ENCODE measurements at regions not wholly inside any gene's neighbourhood (a gene's known extent, or its start where the extent isn't known, plus 50 kb on each side); places are given as distances from the start of the nearest gene placed in this dataset.

GRCh38 chr6:47133230-47134000, 91.3 kb upstream of the ADGRF1 start:
- intact Hi-C loops (cut with micrococcal nuclease): no loop called here
- TF ChIP-seq CTCF (IDR thresholded peaks at IDR 0.05): no peak
- no peaks in the 10 kb centered on the region for H3K9me3 Mint-ChIP-seq
- no peak overlapping the region for H3K27ac Mint-ChIP-seq
- no peak overlapping the region for H3K4me3 Mint-ChIP-seq
- ATAC-seq (ENCODE audit: low read depth): no peak
- H3K27me3 Mint-ChIP-seq: peaks cover 11% of the 10 kb centered on the region
- DNase-seq: no peak
- H3K4me1 Mint-ChIP-seq: no peaks in the 10 kb centered on the region
- no peaks in the 10 kb centered on the region for H3K36me3 Mint-ChIP-seq (ENCODE audit: low read depth)
- ChIA-PET CTCF (no interaction called here), POLR2A (no interaction called here)

GRCh38 chr6:47132724-47133123, 90.6 kb upstream of the ADGRF1 start:
- DNase-seq: no peak
- TF ChIP-seq CTCF (IDR thresholded peaks at IDR 0.05): no peak
- no peaks in the 10 kb centered on the region for H3K9me3 Mint-ChIP-seq
- H3K27me3 Mint-ChIP-seq: peaks cover 11% of the 10 kb centered on the region
- no peak overlapping the region for H3K4me3 Mint-ChIP-seq
- no peak for ATAC-seq (ENCODE audit: low read depth)
- H3K27ac Mint-ChIP-seq: no peak overlapping the region
- intact Hi-C loops (cut with micrococcal nuclease): no loop called here
- no peaks in the 10 kb centered on the region for H3K4me1 Mint-ChIP-seq
- no peaks in the 10 kb centered on the region for H3K36me3 Mint-ChIP-seq (ENCODE audit: low read depth)
- ChIA-PET POLR2A (no interaction called here), CTCF (no interaction called here)

GRCh38 chr6:47131773-47132172, 89.6 kb upstream of the ADGRF1 start:
- ATAC-seq (ENCODE audit: low read depth): no peak
- Mint-ChIP-seq H3K4me3 (no peak overlapping the region), H3K9me3 (no peaks in the 10 kb centered on the region), H3K27ac (no peak overlapping the region), H3K36me3 (ENCODE audit: low read depth) (no peaks in the 10 kb centered on the region), H3K27me3 (peaks cover 11% of the 10 kb centered on the region), H3K4me1 (no peaks in the 10 kb centered on the region)
- no peak for DNase-seq
- intact Hi-C loops (cut with micrococcal nuclease): no loop called here
- ChIA-PET CTCF (no interaction called here), POLR2A (no interaction called here)
- no peak for TF ChIP-seq CTCF (IDR thresholded peaks at IDR 0.05)

GRCh38 chr6:47130086-47130485, 88.0 kb upstream of the ADGRF1 start:
- intact Hi-C loops (cut with micrococcal nuclease): no loop called here
- no peak for ATAC-seq (ENCODE audit: low read depth)
- DNase-seq: no peak
- Mint-ChIP-seq H3K4me1 (no peaks in the 10 kb centered on the region), H3K36me3 (ENCODE audit: low read depth) (no peaks in the 10 kb centered on the region), H3K9me3 (no peaks in the 10 kb centered on the region), H3K27me3 (peaks cover 11% of the 10 kb centered on the region), H3K27ac (no peak overlapping the region), H3K4me3 (no peak overlapping the region)
- POLR2A ChIA-PET: no interaction called here
- CTCF ChIA-PET: no interaction called here
- no peak for TF ChIP-seq CTCF (IDR thresholded peaks at IDR 0.05)

- DNase-seq (no peak), ATAC-seq (ENCODE audit: low read depth) (no peak)
- CTCF ChIA-PET: no interaction called here
- Mint-ChIP-seq H3K9me3 (no peaks in the 10 kb centered on the region), H3K27me3 (peaks cover 11% of the 10 kb centered on the region), H3K36me3 (ENCODE audit: low read depth) (no peaks in the 10 kb centered on the region), H3K4me3 (no peak overlapping the region), H3K27ac (no peak overlapping the region), H3K4me1 (no peaks in the 10 kb centered on the region)
- intact Hi-C loops (cut with micrococcal nuclease): no loop called here
- no peak for TF ChIP-seq CTCF (IDR thresholded peaks at IDR 0.05)
- POLR2A ChIA-PET: no interaction called here
Measured at GRCh38 chr6:47129129-47129528, 87.0 kb upstream of the ADGRF1 start.

All from activated B cell treated with CpG ODN at 0.5 μM for 24 hours (primary cell).